H9 (cell line): ENCODE measurements at regions not wholly inside any gene's neighbourhood (a gene's known extent, or its start where the extent isn't known, plus 50 kb on each side); places are given as distances from the start of the nearest gene placed in this dataset.

Source experiments
- DNase-seq: peaks from one replicate; pipeline ENCODE4 v3.0.0-alpha.2; 2017
- H2AFZ ChIP-seq: one replicate; pipeline ENCODE4 v1.6.1; 2013; ENCODE audit warnings: mild to moderate bottlenecking, low read length, control low read depth, moderate library complexity
- H2AK5ac ChIP-seq: 2 replicates; pipeline ENCODE4 v1.6.1; 2013; ENCODE audit warnings: low read length, control low read depth, mixed read lengths; ENCODE audit not compliant: insufficient read length
- H2BK120ac ChIP-seq: one replicate; pipeline ENCODE4 v1.6.1; 2013; ENCODE audit warnings: low read depth, mild to moderate bottlenecking, low read length, control low read depth, inconsistent platforms; ENCODE audit not compliant: poor library complexity, severe bottlenecking
- H2BK12ac ChIP-seq: 2 replicates; pipeline ENCODE4 v1.6.1; 2013; ENCODE audit warnings: low read length, control low read depth, mixed read lengths, low read depth; ENCODE audit not compliant: insufficient read length
- H2BK15ac ChIP-seq: 2 replicates; pipeline ENCODE4 v1.6.1; 2013; ENCODE audit warnings: low read depth, low read length, control low read depth
- H2BK20ac ChIP-seq: one replicate; pipeline ENCODE4 v1.6.1; 2013; ENCODE audit warnings: low read depth, mild to moderate bottlenecking, low read length, control low read depth, inconsistent platforms; ENCODE audit not compliant: poor library complexity, severe bottlenecking
- H2BK5ac ChIP-seq: 2 replicates; pipeline ENCODE4 v1.6.1; 2013; ENCODE audit warnings: low read length, control low read depth, mixed read lengths; ENCODE audit not compliant: insufficient read length
- H3K14ac ChIP-seq: 2 replicates; pipeline ENCODE4 v1.6.1; 2013; ENCODE audit warnings: low read length, control low read depth; ENCODE audit not compliant: insufficient read depth
- H3K18ac ChIP-seq: 2 replicates; pipeline ENCODE4 v1.6.1; 2013; ENCODE audit warnings: low read depth, mild to moderate bottlenecking, mixed read lengths, low read length, control low read depth; ENCODE audit not compliant: insufficient read length
- H3K23ac ChIP-seq: 2 replicates; pipeline ENCODE4 v1.6.1; 2013; ENCODE audit warnings: low read length, control low read depth, mixed read lengths, low read depth; ENCODE audit not compliant: insufficient read length
- H3K23me2 ChIP-seq: 2 replicates; pipeline ENCODE4 v1.6.1; 2013; ENCODE audit warnings: low read depth, mild to moderate bottlenecking, mixed read lengths, low read length, control low read depth; ENCODE audit not compliant: insufficient read length, poor library complexity, severe bottlenecking
- H3K27ac ChIP-seq: 2 replicates; pipeline ENCODE4 v1.5.1; 2013; ENCODE audit warnings: low read length, control low read depth, mixed read lengths, low read depth; ENCODE audit not compliant: insufficient read length
- H3K27me3 ChIP-seq: 2 replicates; pipeline ENCODE4 v1.6.1; 2013; ENCODE audit warnings: low read length, control low read depth, inconsistent platforms; ENCODE audit not compliant: insufficient read depth
- H3K4ac ChIP-seq: 2 replicates; pipeline ENCODE4 v1.6.1; 2013; ENCODE audit warnings: low read depth, mild to moderate bottlenecking, control low read depth, inconsistent platforms, low read length, moderate library complexity
- H3K4me1 ChIP-seq: 2 replicates; pipeline ENCODE4 v1.6.1; 2013; ENCODE audit warnings: low read length, control low read depth, inconsistent platforms; ENCODE audit not compliant: insufficient read depth
- H3K4me2 ChIP-seq: 2 replicates; pipeline ENCODE4 v1.6.1; 2013; ENCODE audit warnings: low read length, control low read depth, mixed read lengths; ENCODE audit not compliant: insufficient read length, insufficient read depth
- H3K56ac ChIP-seq: 2 replicates; pipeline ENCODE4 v1.6.1; 2013; ENCODE audit warnings: low read depth, mild to moderate bottlenecking, mixed read lengths, low read length, control low read depth; ENCODE audit not compliant: insufficient read length
- H3K79me1 ChIP-seq: 2 replicates; pipeline ENCODE4 v1.6.1; 2013; ENCODE audit warnings: low read depth, mild to moderate bottlenecking, moderate library complexity, low read length, control low read depth, inconsistent platforms; ENCODE audit not compliant: insufficient read depth, poor library complexity, severe bottlenecking
- H3K79me2 ChIP-seq: 2 replicates; pipeline ENCODE4 v1.6.1; 2013; ENCODE audit warnings: low read length, control low read depth, inconsistent platforms; ENCODE audit not compliant: insufficient read depth
- H3K9ac ChIP-seq: 2 replicates; pipeline ENCODE4 v1.6.1; 2013; ENCODE audit warnings: low read length, control low read depth, mixed read lengths; ENCODE audit not compliant: insufficient read length; ENCODE audit errors: extremely low read depth
- H3K9me3 ChIP-seq: one replicate; pipeline ENCODE4 v1.6.1; 2013; ENCODE audit warnings: low read depth, low read length, inconsistent platforms; ENCODE audit not compliant: control insufficient read depth
- H3T11ph ChIP-seq: one replicate; pipeline ENCODE4 v1.6.1; 2013; ENCODE audit warnings: mild to moderate bottlenecking, low read length, control low read depth, inconsistent platforms
- H4K20me1 ChIP-seq: one replicate; pipeline ENCODE4 v1.6.1; 2013; ENCODE audit not compliant: control insufficient read depth, insufficient read length, insufficient read depth
- H4K5ac ChIP-seq: 2 replicates; pipeline ENCODE4 v1.6.1; 2013; ENCODE audit warnings: low read depth, mild to moderate bottlenecking, mixed read lengths, low read length, control low read depth; ENCODE audit not compliant: insufficient read length
- H4K8ac ChIP-seq: replicated peaks from 2 replicates; pipeline ENCODE4 v1.6.1; 2013; ENCODE audit warnings: low read length, control low read depth, mixed read lengths, low read depth; ENCODE audit not compliant: insufficient read length
- H4K91ac ChIP-seq: 2 replicates; pipeline ENCODE4 v1.6.1; 2013; ENCODE audit warnings: low read depth, mild to moderate bottlenecking, moderate library complexity, mixed read lengths, low read length, control low read depth; ENCODE audit not compliant: insufficient read length
- H3K27ac Mint-ChIP-seq, 3 experiments: 2 replicates in 2 of 3; 3 replicates in 1 of 3; pipeline ENCODE4 v1.8.0; 2020 to 2021; ENCODE audit warnings: mixed read lengths in 3 of 3, mild to moderate bottlenecking in 1 of 3, moderate library complexity in 1 of 3
- H3K27me3 Mint-ChIP-seq: 2 replicates; pipeline ENCODE4 v1.8.0; 2021; ENCODE audit warnings: low read depth, mild to moderate bottlenecking, moderate library complexity, mixed read lengths
- H3K36me3 Mint-ChIP-seq, 3 experiments: 2 replicates in 2 of 3; 3 replicates in 1 of 3; pipeline ENCODE4 v1.8.0; 2020 to 2021; ENCODE audit warnings: low read depth in 3 of 3, mixed read lengths in 3 of 3; ENCODE audit not compliant: insufficient read depth in 1 of 3
- H3K4me1 Mint-ChIP-seq, 2 experiments: 2 replicates each; pipeline ENCODE4 v1.8.0; 2020; ENCODE audit warnings: mixed read lengths in 2 of 2
- H3K4me3 Mint-ChIP-seq, 2 experiments: 2 replicates in 1 of 2; 3 replicates in 1 of 2; pipeline ENCODE4 v1.8.0; 2020 to 2021; ENCODE audit warnings: mild to moderate bottlenecking in 2 of 2, mixed read lengths in 2 of 2, moderate library complexity in 1 of 2
- H3K9me3 Mint-ChIP-seq, 2 experiments: 2 replicates in 1 of 2; 3 replicates in 1 of 2; pipeline ENCODE4 v1.8.0; 2020; ENCODE audit warnings: mild to moderate bottlenecking in 2 of 2, mixed read lengths in 2 of 2, moderate library complexity in 1 of 2
- TF ChIP-seq, protein P1 (sequence below): fragments of 200-600 bp; sonication (generic); conservative IDR thresholded peaks from 3 replicates; pipeline ENCODE4 v1.8.0; 2021; ENCODE audit warnings: antibody characterized with exemption, mild to moderate bottlenecking

DNA sequence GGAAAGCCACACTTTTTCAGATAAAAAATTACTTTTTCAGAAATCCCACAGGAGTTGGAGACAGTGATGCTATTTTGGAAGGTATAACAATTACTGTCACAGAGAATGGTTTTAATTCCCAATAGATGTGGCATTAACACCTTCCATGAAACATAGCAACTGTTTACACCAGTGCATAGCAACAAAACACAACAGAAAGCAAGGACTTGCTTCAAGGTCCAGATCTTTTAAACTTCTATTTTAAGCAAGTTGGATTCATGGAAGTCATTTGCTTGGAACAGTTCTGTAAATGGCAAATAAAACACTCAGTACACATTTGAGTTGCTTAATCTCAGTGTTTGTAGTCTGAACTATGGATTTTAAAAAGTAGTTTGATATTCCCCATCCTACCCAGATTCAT is 385.9 kb upstream of the SPRY2 start:
- no peak overlapping the region for H2BK5ac ChIP-seq
- Mint-ChIP-seq H3K9me3 (peaks cover 5 to 8% of the 10 kb centered on the region in 2 experiments; a peak in 3 of 5 replicates), H3K36me3 (no peaks in the 10 kb centered on the region; a peak in 1 of 7 replicates), H3K4me1 (no peaks in the 10 kb centered on the region), H3K27me3 (no peaks in the 10 kb centered on the region), H3K4me3 (no peak overlapping the region), H3K27ac (no peak overlapping the region)
- H4K20me1 ChIP-seq, result no peaks in the 10 kb centered on the region
- no peak overlapping the region for H4K8ac ChIP-seq
- H3K4me2 ChIP-seq, result no peak overlapping the region
- no peak overlapping the region for H4K5ac ChIP-seq
- DNase-seq, result no peak
- no peak overlapping the region for H3K14ac ChIP-seq
- H3K9me3 ChIP-seq, result no peaks in the 10 kb centered on the region
- H3K56ac ChIP-seq, result no peak overlapping the region
- no peak overlapping the region for H3K9ac ChIP-seq
- H3K27ac ChIP-seq, result no peak overlapping the region
- no peak overlapping the region for H3K18ac ChIP-seq
- no peaks in the 10 kb centered on the region for H3K79me1 ChIP-seq
- no peak overlapping the region for H2AFZ ChIP-seq
- H4K91ac ChIP-seq, result no peak overlapping the region
- H2BK15ac ChIP-seq, result no peak overlapping the region
- no peak overlapping the region for H3K23ac ChIP-seq
- no peak overlapping the region for H2BK12ac ChIP-seq
- no peak overlapping the region for H3K4ac ChIP-seq
- TF ChIP-seq, protein P1, sequence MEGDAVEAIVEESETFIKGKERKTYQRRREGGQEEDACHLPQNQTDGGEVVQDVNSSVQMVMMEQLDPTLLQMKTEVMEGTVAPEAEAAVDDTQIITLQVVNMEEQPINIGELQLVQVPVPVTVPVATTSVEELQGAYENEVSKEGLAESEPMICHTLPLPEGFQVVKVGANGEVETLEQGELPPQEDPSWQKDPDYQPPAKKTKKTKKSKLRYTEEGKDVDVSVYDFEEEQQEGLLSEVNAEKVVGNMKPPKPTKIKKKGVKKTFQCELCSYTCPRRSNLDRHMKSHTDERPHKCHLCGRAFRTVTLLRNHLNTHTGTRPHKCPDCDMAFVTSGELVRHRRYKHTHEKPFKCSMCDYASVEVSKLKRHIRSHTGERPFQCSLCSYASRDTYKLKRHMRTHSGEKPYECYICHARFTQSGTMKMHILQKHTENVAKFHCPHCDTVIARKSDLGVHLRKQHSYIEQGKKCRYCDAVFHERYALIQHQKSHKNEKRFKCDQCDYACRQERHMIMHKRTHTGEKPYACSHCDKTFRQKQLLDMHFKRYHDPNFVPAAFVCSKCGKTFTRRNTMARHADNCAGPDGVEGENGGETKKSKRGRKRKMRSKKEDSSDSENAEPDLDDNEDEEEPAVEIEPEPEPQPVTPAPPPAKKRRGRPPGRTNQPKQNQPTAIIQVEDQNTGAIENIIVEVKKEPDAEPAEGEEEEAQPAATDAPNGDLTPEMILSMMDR, result no peak
- H2AK5ac ChIP-seq, result no peak overlapping the region
- H3K4me1 ChIP-seq, result no peaks in the 10 kb centered on the region
- no peaks in the 10 kb centered on the region for H3K23me2 ChIP-seq
- no peaks in the 10 kb centered on the region for H3K27me3 ChIP-seq
- H2BK20ac ChIP-seq, result no peak overlapping the region
- no peak overlapping the region for H2BK120ac ChIP-seq
- no peak overlapping the region for H3T11ph ChIP-seq
- no peaks in the 10 kb centered on the region for H3K79me2 ChIP-seq
